H1 (cell line): ENCODE measurements at regions not wholly inside any gene's neighbourhood (a gene's known extent, or its start where the extent isn't known, plus 50 kb on each side); places are given as distances from the start of the nearest gene placed in this dataset.

Experiments used
- ATF3 ChIP-seq: IDR thresholded peaks from 2 replicates; pipeline ENCODE4 v1.6.1; 2011; ENCODE audit warnings: low read depth, mild to moderate bottlenecking, low read length; ENCODE audit not compliant: insufficient read depth
- CHD2 ChIP-seq: IDR thresholded peaks from 2 replicates; pipeline ENCODE4 v1.6.1; 2012; ENCODE audit warnings: low read length, improper control_type of control experiment

GRCh38 chr5:68749077-68749476 is 344.7 kb upstream of the SLC30A5 start (continued):
- TF ChIP-seq CHD2 (no peak), ATF3 (no peak)
